H1 (cell line): ENCODE measurements at regions not wholly inside any gene's neighbourhood (a gene's known extent, or its start where the extent isn't known, plus 50 kb on each side); places are given as distances from the start of the nearest gene placed in this dataset.

Source experiments
- CTCF ChIA-PET: fragments of 300-600 bp; sonication (Branson Sonifier 250); formaldehyde crosslinking; loops from one replicate; lab custom pipeline; 2021; ENCODE audit not compliant: partially characterized antibody; lab: Charles Lee
- POLR2A ChIA-PET: fragments of 300-600 bp; sonication (Branson Sonifier 250); formaldehyde crosslinking; loops from one replicate; lab custom pipeline; 2021; ENCODE audit warnings: inconsistent platforms; ENCODE audit not compliant: partially characterized antibody; lab: Charles Lee
- DNase-seq, 2 experiments: peaks; one replicate each; pipeline versions ENCODE4 v3.0.0 to v3.0.0-alpha.2; 2010 to 2022; ENCODE audit warnings: low spot score in 2 of 2, low read depth in 1 of 2, mixed read lengths in 1 of 2
- FAIRE-seq: peaks from 2 replicates; lab custom pipeline; 2011; peaks lifted over from hg19 to GRCh38; lab: Jason Lieb, UNC
- H2AFZ ChIP-seq: 2 replicates; pipeline ENCODE4 v1.8.1; 2012; ENCODE audit warnings: low read length, inconsistent platforms
- H2AK5ac ChIP-seq: 2 replicates; pipeline ENCODE4 v1.6.1; 2013; ENCODE audit warnings: low read depth, low read length
- H2BK120ac ChIP-seq: replicated peaks from 2 replicates; pipeline ENCODE3; 2013; ENCODE audit warnings: low read depth, low read length, inconsistent platforms
- H2BK12ac ChIP-seq: 2 replicates; pipeline ENCODE4 v1.6.1; 2013; ENCODE audit warnings: low read depth, low read length
- H2BK15ac ChIP-seq: 2 replicates; pipeline ENCODE4 v1.6.1; 2013; ENCODE audit warnings: low read length
- H2BK20ac ChIP-seq: 2 replicates; pipeline ENCODE4 v1.6.1; 2013; ENCODE audit warnings: low read length
- H2BK5ac ChIP-seq: 2 replicates; pipeline ENCODE4 v1.6.1; 2013; ENCODE audit warnings: low read depth, low read length
- H3K14ac ChIP-seq: 2 replicates; pipeline ENCODE4 v1.6.1; 2013; ENCODE audit warnings: inconsistent platforms; ENCODE audit not compliant: insufficient read length
- H3K18ac ChIP-seq: 2 replicates; pipeline ENCODE4 v1.6.1; 2013; ENCODE audit warnings: low read length; ENCODE audit errors: extremely low read depth
- H3K23ac ChIP-seq: 2 replicates; pipeline ENCODE4 v1.6.1; 2013; ENCODE audit warnings: inconsistent platforms; ENCODE audit not compliant: insufficient read length
- H3K23me2 ChIP-seq: 2 replicates; pipeline ENCODE4 v1.6.1; 2013; ENCODE audit warnings: low read depth, low read length
- H3K27ac ChIP-seq: 2 replicates; pipeline ENCODE4 v1.6.1; 2011; ENCODE audit warnings: low read depth, low read length, inconsistent platforms
- H3K27me3 ChIP-seq, 4 experiments: replicated peaks in 1 of 4; 1 replicate in 1 of 4; 2 replicates in 3 of 4; pipeline versions ENCODE4 v1.6.1 to v1.8.1; 2011 to 2013; ENCODE audit warnings: low read length in 3 of 4, mild to moderate bottlenecking in 3 of 4, inconsistent platforms in 2 of 4, mixed read lengths in 2 of 4, moderate library complexity in 1 of 4; ENCODE audit not compliant: control insufficient read depth in 3 of 4, insufficient read depth in 3 of 4; ENCODE audit errors: extremely low read depth in 1 of 4
- H3K36me3 ChIP-seq, 4 experiments: 2 replicates each; pipeline versions ENCODE4 v1.6.1 to v1.8.1; 2011 to 2013; ENCODE audit warnings: mild to moderate bottlenecking in 4 of 4, low read length in 3 of 4, moderate library complexity in 2 of 4, control low read depth in 1 of 4, inconsistent platforms in 1 of 4; ENCODE audit not compliant: insufficient read depth in 4 of 4, control insufficient read depth in 2 of 4
- H3K4ac ChIP-seq: replicated peaks from 2 replicates; pipeline ENCODE3; 2013; ENCODE audit warnings: low read length, low read depth, mixed read lengths, inconsistent platforms; ENCODE audit not compliant: insufficient read length
- H3K4me1 ChIP-seq, 4 experiments: replicated peaks in 1 of 4; 1 replicate in 1 of 4; 2 replicates in 3 of 4; pipeline versions ENCODE4 v1.6.1 to v1.8.1; 2011 to 2013; ENCODE audit warnings: low read length in 3 of 4, inconsistent platforms in 2 of 4, mixed read lengths in 1 of 4; ENCODE audit not compliant: insufficient read depth in 4 of 4, control insufficient read depth in 3 of 4
- H3K4me2 ChIP-seq, 2 experiments: 2 replicates each; pipeline versions ENCODE4 v1.6.1 to v1.8.1; 2011 to 2013; ENCODE audit warnings: low read depth in 2 of 2, low read length in 2 of 2, control low read depth in 1 of 2, inconsistent platforms in 1 of 2, mild to moderate bottlenecking in 1 of 2; ENCODE audit not compliant: insufficient read depth in 1 of 2
- H3K4me3 ChIP-seq, 4 experiments: fragments of 200-600, 300-600 bp in 1 of 4; sonication (generic), shearing (Covaris generic), sonication (Bioruptor Twin) in 1 of 4; 2 replicates each; pipeline versions ENCODE4 v1.5.1 to v1.8.1; 2011 to 2016; ENCODE audit warnings: low read length in 4 of 4, low read depth in 3 of 4, control low read depth in 2 of 4, inconsistent platforms in 2 of 4, mild to moderate bottlenecking in 2 of 4, mixed read lengths in 1 of 4, moderate library complexity in 1 of 4; ENCODE audit not compliant: insufficient read depth in 2 of 4; ENCODE audit errors: extremely low read depth in 1 of 4
- H3K56ac ChIP-seq: replicated peaks from 2 replicates; pipeline ENCODE3; 2013; ENCODE audit warnings: low read depth, mild to moderate bottlenecking, mixed read lengths, low read length, inconsistent platforms; ENCODE audit not compliant: insufficient read length
- H3K79me1 ChIP-seq: 2 replicates; pipeline ENCODE4 v1.6.1; 2013; ENCODE audit warnings: low read depth, low read length, control low read depth
- H3K79me2 ChIP-seq, 2 experiments: 2 replicates each; pipeline versions ENCODE4 v1.6.1 to v1.8.1; 2012 to 2013; ENCODE audit warnings: low read length in 2 of 2, mild to moderate bottlenecking in 2 of 2, inconsistent platforms in 1 of 2; ENCODE audit not compliant: insufficient read depth in 2 of 2, control insufficient read depth in 1 of 2
- H3K9ac ChIP-seq, 4 experiments: replicated peaks in 1 of 4; 1 replicate in 1 of 4; 2 replicates in 3 of 4; pipeline versions ENCODE4 v1.6.1 to v1.8.1; 2011 to 2013; ENCODE audit warnings: low read depth in 3 of 4, low read length in 3 of 4, control low read depth in 2 of 4, mild to moderate bottlenecking in 2 of 4, moderate library complexity in 2 of 4, inconsistent platforms in 1 of 4; ENCODE audit errors: extremely low read depth in 1 of 4
- H3K9me3 ChIP-seq, 2 experiments: 2 replicates each; pipeline versions ENCODE4 v1.6.1 to v1.8.1; 2012 to 2013; ENCODE audit warnings: mild to moderate bottlenecking in 2 of 2, moderate library complexity in 2 of 2, control low read depth in 1 of 2, inconsistent platforms in 1 of 2, low read depth in 1 of 2, low read length in 1 of 2, mixed read lengths in 1 of 2; ENCODE audit not compliant: insufficient read depth in 2 of 2
- H4K20me1 ChIP-seq, 2 experiments: replicated peaks in 1 of 2; 2 replicates each; pipeline versions ENCODE3 to v1.8.1; 2011 to 2013; ENCODE audit warnings: inconsistent platforms in 2 of 2, low read length in 2 of 2, mild to moderate bottlenecking in 1 of 2; ENCODE audit not compliant: insufficient read depth in 2 of 2, control insufficient read depth in 1 of 2
- H4K5ac ChIP-seq: 2 replicates; pipeline ENCODE4 v1.6.1; 2013; ENCODE audit warnings: low read length, low read depth, mixed read lengths, inconsistent platforms; ENCODE audit not compliant: insufficient read length
- H4K8ac ChIP-seq: 2 replicates; pipeline ENCODE4 v1.8.0; 2013; ENCODE audit warnings: mild to moderate bottlenecking, moderate library complexity, low read length, inconsistent platforms; ENCODE audit not compliant: insufficient read depth; ENCODE audit errors: extremely low read depth
- H4K91ac ChIP-seq: replicated peaks from 2 replicates; pipeline ENCODE3; 2013; ENCODE audit warnings: low read length, mixed read lengths, inconsistent platforms; ENCODE audit not compliant: insufficient read length
- CBX8 ChIP-seq: fragments of 300-800, 300-1000 bp; sonication (generic); IDR thresholded peaks from 2 replicates; pipeline ENCODE4 v1.7.1; 2016; ENCODE audit warnings: low read depth, low read length, borderline replicate concordance
- HDAC6 ChIP-seq: IDR thresholded peaks from one replicate; pipeline ENCODE4 v1.7.1; 2012; ENCODE audit warnings: low read depth, mild to moderate bottlenecking, inconsistent platforms, low read length, moderate library complexity
- KDM4A ChIP-seq: IDR thresholded peaks from one replicate; pipeline ENCODE4 v1.7.1; 2012; ENCODE audit warnings: low read depth, mild to moderate bottlenecking, moderate library complexity, low read length, inconsistent platforms; ENCODE audit not compliant: severe bottlenecking
- POU5F1 ChIP-seq: IDR thresholded peaks from 2 replicates; pipeline ENCODE4 v1.6.1; 2011; ENCODE audit warnings: low read depth, mild to moderate bottlenecking, low read length, moderate library complexity
- SAP30 ChIP-seq: fragments of 300-600 bp; sonication (generic); IDR thresholded peaks from 2 replicates; pipeline ENCODE4 v1.7.1; 2012; ENCODE audit warnings: low read length, moderate library complexity, mild to moderate bottlenecking, inconsistent platforms; ENCODE audit not compliant: insufficient read depth, insufficient replicate concordance
- SP2 ChIP-seq: IDR thresholded peaks from 2 replicates; pipeline ENCODE4 v1.6.1; 2012; ENCODE audit warnings: mild to moderate bottlenecking, low read length, inconsistent platforms
- TEAD4 ChIP-seq: IDR thresholded peaks from 2 replicates; pipeline ENCODE4 v1.6.1; 2012; ENCODE audit warnings: low read depth, low read length, inconsistent platforms, mixed read lengths
- YY1 ChIP-seq: IDR thresholded peaks from 2 replicates; pipeline ENCODE4 v1.6.1; 2011; ENCODE audit warnings: low read depth, mild to moderate bottlenecking, low read length
- ZNF274 ChIP-seq: IDR thresholded peaks from 2 replicates; pipeline ENCODE4 v1.7.0; 2012; ENCODE audit warnings: low read length, borderline replicate concordance; ENCODE audit errors: extremely low read depth
- WGBS, 2 experiments: shearing (Covaris generic) in 1 of 2; methylation state at CpG; one replicate each; pipeline versions ENCODE4 v1.1.6 to v1.1.7; 2013 to 2015; ENCODE audit warnings: low lambda C conversion rate in 2 of 2, mixed read lengths in 2 of 2, inconsistent platforms in 1 of 2, low coverage in 1 of 2, missing lambda C conversion rate in 1 of 2; ENCODE audit not compliant: insufficient replicate concordance in 2 of 2, insufficient coverage in 1 of 2, insufficient read length in 1 of 2; ENCODE audit errors: extremely low coverage in 1 of 2, missing lambda C conversion rate in 1 of 2; 5-methylcytosine and 5-hydroxymethylcytosine counted together

DNA sequence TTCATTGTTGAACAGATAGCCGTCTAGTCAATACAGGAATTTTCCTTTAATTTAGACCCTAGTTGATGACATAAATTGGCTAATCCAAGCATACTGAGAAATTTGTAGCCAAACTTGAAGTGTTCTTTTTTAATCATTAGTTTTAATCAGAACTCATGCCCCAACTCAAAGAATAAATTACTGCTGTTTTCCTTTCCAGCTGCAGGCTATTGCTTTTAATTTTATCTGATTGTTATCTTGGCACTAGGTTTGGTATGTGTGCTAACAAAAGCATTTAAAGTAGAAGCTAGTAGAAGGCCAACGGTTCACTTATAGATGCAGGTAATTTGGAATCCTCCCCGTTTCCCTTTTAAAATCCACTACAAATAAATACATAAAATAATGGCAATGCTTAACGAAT lies 188.5 kb downstream of the CD109 start:
- Histone ChIP-seq H3K56ac (no peak overlapping the region), H2BK15ac (no peak overlapping the region), H3K27me3 (no peaks in the 10 kb centered on the region), H2AFZ (no peak overlapping the region), H3K79me1 (no peaks in the 10 kb centered on the region), H3K9ac (no peak overlapping the region), H3K4me2 (no peak overlapping the region), H3K9me3 (no peaks in the 10 kb centered on the region), H4K91ac (no peak overlapping the region), H3K14ac (no peak overlapping the region), H3K4me1 (peaks cover 0 to 2% (median 0%) of the 10 kb centered on the region in 4 experiments; a peak in 1 of 7 replicates), H4K5ac (no peak overlapping the region), H3K4ac (no peak overlapping the region), H2BK12ac (no peak overlapping the region), H4K8ac (no peak overlapping the region), H2BK120ac (no peak overlapping the region), H3K4me3 (no peak overlapping the region), H3K27ac (no peak overlapping the region), H3K18ac (no peak overlapping the region), H2BK20ac (no peak overlapping the region), H4K20me1 (no peaks in the 10 kb centered on the region), H3K23me2 (no peaks in the 10 kb centered on the region), H3K36me3 (no peaks in the 10 kb centered on the region), H3K23ac (no peak overlapping the region), H3K79me2 (no peaks in the 10 kb centered on the region), H2BK5ac (no peak overlapping the region), H2AK5ac (no peak overlapping the region)
- no peak for TF ChIP-seq TEAD4
- no peak for TF ChIP-seq POU5F1
- TF ChIP-seq CBX8, result no peak
- TF ChIP-seq SP2, result no peak
- TF ChIP-seq KDM4A, result no peak
- TF ChIP-seq ZNF274, result no peak
- no peak for TF ChIP-seq SAP30
- no peak for TF ChIP-seq HDAC6
- no peak for TF ChIP-seq YY1
- POLR2A ChIA-PET, result no interaction called here
- 76% methylated on average over 4 of the region's 4 CpGs; no CpG with 5 or more reads in 1 of the 2 experiments for WGBS, 2 experiments
- DNase-seq (no peak), FAIRE-seq (no peak)
- CTCF ChIA-PET, result interaction anchor here (0.7 to 1.4 kb wide), 4 partner anchors 8 to 81 kb away, joined by 3 to 4 read pairs (median 3); no protein-coding TSS in a partner anchor
